SW 1271 (cell line): ENCODE measurements at regions not wholly inside any gene's neighbourhood (a gene's known extent, or its start where the extent isn't known, plus 50 kb on each side); places are given as distances from the start of the nearest gene placed in this dataset.
"Not testable (repeated sequence)": the region's sequence is repeated elsewhere in the genome, so short reads cannot be mapped to it uniquely, and the experiment has no call there.

Source experiments
- DNase-seq, 2 experiments: peaks; one replicate each; lab custom pipeline; 2025; lab: John Stamatoyannopoulos, UW

DNA sequence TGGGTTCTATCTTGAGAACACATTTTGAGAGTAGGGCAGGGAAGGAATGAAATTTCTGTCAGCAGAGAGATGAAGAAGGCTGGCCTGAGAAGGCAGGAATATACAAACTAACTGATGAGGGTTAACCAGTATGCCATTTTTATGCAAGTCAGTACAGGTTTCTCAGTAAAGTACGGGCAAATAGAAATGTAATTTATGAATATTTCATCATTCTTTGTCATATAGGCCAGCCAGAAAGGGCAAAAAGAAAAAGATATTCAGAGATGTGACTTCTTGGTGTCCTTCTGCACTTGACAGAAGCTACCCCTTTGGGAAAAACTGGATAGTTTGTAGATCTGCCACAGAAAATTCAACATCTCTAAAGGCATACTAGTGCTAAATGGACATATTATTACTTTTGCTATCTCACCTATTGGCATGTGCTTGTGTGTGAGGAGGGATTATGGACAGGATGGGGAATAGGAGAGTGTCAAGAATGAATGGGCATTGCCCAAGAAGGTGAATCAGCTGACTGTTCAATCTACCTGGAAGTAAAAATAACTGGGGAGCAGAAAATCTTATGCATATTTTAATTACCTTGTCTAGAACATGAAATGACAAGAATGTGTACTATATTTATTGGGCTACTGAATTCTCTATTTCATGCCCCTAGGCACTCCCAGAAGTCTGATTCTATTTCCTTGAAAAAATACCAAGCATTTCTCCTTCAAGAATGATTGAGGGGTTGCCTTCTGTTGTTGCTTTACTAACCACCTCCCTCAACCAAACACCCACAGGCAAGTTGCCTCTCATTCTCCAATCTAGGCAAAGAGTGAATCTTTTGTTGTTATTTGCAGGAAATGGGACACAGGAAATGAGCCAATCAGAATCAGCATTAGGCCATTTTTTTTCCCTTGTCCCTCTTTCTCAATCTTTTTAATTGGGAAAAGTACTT, 175.1 kb upstream of the SLC38A2 start:
- DNase-seq, result peak in 1 of 2 experiments; percentile 54

DNA sequence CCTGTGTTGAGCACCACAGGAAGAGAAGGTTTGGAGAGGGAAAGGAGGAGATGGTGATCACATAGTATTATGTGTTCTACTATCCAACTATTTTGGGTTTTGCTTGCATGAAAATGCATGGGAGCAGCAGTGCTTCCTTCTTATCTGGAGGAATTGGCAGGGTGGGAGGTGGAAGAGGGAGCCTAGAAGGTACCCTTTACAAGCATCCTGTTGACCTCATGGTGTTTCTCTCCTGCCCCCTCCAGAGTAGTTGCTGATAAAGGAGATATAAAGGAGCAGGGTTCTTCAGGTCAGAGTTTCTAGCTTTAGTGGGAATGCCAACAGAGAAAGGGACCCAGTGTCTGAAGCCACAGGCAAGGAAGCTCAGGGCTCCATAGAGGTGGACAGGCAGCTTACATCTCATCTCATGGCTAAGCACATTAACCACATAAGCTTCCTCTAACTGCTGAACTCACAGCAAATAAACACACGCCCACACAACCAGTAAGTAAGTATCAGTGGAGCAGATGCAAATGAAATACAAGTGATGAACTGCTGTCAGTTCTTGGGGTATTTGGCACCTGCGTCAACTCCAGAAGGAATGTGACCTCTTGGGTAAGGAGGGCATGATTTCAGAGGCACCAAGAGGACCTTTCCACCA, 174.2 kb upstream of the SLC38A2 start:
- DNase-seq, result no peak

DNA sequence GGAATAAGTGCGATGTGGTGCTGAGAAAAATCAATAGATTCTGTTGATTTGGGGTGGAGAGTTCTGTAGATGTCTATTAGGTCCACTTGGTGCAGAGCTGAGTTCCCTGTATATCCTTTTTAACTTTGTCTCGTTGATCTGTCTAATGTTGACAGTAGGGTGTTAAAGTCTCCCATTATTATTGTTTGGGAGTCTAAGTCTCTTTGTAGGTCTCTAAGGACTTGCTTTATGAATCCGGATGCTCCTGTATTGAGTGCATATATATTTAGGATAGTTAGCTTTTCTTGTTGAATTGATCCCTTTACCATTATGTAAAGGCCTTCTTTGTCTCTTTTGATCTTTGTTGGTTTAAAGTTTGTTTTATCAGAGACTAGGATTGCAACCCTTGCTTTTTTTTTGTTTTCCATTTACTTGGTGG, 170.8 kb upstream of the SLC38A2 start:
- DNase-seq, result not testable (repeated sequence)

DNA sequence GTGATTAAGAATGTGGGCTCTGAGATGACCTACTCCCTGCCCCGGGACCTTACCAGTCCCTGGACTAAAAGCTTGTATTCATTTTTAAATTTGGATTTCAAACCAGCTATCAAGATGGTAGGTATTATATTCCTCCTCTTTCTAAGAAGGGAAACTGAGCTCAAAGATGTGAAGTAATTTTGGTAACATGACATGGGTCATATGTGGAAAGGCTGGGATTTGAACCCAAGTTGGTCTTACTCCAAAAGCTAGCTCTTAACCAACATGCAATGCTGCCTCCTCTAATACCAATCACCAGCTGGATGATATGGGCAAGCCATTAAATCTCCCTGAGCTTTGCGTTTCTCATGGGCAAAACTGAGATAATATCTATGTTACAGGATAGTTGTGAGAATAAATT, 166.4 kb upstream of the SLC38A2 start:
- no peak for DNase-seq

GRCh38 chr12:46537387-46537955, 164.9 kb upstream of the SLC38A2 start:
- no peak for DNase-seq

DNA sequence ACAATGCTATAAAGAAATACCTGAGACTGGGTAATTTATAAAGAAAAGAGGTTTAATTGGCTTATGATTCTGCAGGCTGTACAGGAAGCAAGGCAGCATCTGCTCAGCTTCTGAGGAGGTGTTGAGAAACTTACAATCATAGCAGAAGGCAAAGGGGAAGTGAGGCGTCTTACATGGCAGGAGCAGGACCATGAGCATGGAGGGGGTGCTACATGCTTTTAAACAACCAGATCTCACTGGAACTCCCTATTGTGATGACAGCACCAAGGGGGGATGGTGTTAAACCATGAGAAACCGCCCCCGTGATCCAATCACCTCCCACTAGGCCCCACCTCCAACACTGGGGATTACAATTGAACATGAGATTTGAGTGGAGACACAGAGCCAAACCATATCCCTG, 163.7 kb upstream of the SLC38A2 start:
- DNase-seq, result not testable (repeated sequence)

DNA sequence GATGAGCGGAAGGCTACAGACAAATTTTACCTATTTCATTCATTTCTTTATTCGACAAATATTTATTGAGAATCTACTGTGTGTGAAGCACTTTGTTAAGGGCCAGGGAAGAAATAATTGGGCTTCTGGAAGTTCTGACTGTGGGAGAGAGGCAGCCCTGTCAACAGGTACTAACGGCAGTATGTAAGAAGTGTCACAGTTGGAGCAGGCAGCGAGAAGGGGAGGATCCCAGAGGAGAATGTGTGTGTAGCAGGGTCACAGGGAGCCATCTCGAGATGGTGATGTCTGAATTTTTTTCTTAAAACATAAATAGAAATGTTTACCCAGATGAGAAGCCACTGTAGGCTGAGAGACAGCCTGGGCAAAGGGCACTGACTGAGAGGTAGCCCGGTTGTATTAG, 163.3 kb upstream of the SLC38A2 start:
- no peak for DNase-seq

- no peak for DNase-seq
Observed at GRCh38 chr12:46535376-46535775, 162.8 kb upstream of the SLC38A2 start.

DNA sequence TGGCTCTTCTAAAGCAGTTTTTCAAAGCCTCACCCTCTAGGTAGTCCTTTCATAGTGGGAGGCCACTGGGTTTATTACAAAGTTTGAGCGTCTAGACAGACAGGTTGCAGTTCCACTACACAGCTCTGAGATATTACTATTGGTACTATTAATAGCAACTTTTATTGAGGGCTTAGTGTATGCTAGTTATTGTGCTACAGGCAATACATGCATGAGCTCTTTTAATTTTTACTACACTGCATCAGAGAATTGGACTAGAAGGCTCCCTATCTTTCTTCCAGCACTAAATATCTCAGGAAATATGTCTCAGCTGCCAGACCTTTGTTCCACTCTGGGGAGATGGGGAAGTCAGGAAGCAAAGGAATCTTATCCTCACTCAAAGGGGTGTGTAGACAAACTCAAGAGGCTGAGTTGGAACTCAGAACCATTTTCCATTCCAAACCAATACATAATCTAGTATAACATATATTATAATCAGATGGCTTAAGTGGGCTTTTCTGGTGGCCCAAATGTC, 161.8 kb upstream of the SLC38A2 start:
- no peak for DNase-seq

DNA sequence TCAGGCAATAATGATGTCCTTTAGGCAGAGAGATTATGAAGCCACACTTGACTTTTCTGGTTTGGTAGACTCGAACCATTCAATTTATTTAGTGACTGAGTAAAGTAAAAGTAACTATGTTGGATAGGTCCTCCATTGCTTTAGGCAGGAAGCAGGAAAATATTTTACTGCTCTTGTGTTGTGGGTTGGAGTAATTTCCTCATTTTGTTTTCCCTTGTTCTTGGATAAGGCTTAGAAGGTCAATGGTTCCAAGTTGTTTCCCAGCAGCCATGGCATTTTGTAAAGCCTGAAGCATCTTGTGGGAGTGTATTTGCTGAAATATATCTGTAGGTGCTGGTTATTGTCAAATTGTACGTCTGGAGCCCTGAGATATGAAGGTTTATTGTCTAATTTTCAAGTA, 161.2 kb upstream of the SLC38A2 start:
- no peak for DNase-seq

GRCh38 chr12:46531804-46532203, 159.2 kb upstream of the SLC38A2 start:
- no peak for DNase-seq

GRCh38 chr12:46531059-46531785, 158.6 kb upstream of the SLC38A2 start:
- DNase-seq, result no peak

DNA sequence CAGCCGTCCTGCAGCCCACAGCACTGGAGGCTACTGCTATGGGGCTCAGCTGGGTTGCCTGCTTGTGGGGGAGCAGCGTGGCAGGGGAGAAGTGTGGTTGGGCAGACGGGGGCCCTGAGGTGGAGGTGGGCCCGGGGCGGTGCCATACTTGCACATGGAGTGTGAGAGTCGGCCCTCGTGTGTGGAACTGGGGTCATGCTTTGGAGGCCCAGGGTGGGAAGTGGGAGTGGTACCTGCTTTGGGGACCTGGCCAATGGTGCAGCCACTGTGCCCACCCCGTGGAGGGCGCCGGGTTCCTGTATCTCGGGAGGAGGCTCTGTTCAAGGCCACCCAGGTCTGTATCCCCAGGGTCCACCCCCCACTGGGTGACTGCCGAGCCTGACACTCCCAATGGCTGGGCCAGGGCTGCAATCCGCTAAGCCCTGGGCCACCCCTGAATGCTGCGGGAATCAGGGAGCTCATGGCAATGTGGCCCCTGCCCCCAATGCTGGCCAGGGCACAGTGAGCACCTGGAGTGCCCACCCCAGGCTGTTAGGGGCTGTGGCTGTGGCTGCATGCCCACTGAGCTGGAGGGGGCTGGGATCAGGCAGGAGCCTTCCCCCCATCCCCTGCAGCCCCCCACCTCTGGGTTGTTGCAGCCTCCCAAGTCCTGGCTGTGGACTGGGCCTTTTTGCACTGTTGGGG, 157.9 kb upstream of the SLC38A2 start:
- no peak for DNase-seq

DNA sequence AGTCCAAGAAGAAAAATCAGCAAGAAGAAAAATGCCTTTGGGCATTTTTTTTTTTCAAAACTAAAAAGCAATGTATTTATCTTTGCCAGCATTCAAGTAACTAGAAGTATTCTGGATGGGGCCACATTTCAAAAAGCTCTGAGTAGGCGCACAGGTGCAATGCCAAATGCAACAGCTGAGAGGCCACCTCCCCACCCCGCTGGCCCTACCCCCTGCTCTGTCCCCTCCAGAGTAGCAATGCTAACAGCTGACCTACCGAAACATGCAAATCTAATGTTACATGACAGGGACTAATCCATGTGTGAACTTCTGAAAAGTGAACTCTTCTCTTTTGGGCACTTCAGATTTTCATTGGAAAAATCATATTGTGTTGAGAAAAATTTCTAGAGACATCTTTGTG, 153.7 kb upstream of the SLC38A2 start:
- DNase-seq, result no peak

GRCh38 chr12:46524778-46525177, 152.2 kb upstream of the SLC38A2 start:
- no peak for DNase-seq

GRCh38 chr12:46523863-46524770, 151.5 kb upstream of the SLC38A2 start:
- DNase-seq, result peak in 1 of 2 experiments; percentile 13

DNA sequence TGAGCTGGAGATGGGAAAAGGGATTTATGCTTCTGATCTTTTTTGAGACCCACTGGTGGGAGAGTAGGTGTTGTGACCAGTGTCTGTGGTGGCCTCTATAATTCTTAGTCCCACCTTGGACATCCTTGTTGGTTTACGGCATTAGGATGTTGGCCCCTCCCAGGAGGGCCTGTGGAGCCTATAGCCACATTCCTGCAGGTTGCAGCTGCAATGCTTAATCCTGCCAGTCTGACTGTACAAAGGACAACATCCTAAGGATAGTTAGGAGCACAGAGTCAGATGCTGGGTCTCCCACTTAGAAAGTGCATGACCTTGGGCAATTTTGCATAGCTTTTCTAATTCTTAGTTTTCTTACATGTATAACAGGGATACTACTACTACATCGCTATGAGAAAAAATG, 150.9 kb upstream of the SLC38A2 start:
- no peak for DNase-seq

DNA sequence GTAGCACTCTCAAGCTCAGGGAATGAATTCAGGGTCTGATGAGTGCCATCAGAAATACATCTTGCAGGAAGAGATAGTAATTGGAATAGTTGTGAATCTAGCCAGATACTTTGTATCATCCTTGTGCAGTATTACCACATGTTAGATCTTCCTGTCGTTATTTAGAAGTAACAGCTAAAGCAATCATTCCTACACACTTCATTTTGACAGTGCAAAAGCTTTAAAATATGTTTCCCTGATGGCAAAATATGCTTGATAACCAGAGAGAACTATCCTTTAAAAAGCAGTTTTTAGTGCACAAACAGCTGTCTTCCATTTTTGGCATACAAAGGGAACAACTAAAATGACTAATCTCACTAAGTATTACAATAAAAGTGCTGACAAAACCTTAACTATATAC, 149.5 kb upstream of the SLC38A2 start:
- DNase-seq, result no peak

DNA sequence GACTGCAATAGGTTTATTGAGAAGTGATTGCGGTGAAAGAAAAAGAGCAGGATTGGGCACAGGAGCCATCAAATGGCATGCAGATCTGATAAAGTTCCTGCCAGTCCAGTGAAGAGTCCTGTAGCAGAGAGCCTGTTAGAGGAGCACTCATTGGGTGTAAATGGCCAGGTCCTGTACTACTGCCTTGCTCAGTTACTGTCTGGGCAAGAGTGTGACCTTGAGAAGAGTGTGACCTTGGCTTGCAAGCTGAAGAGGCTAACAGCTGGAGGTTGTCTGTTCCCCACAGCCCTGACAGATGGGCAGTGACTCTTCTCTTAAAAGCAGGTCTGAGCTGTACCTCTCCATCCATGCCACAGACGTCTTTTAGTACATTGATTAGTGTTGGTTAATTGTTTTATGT, 148.6 kb upstream of the SLC38A2 start:
- no peak for DNase-seq

GRCh38 chr12:46519407-46519806, 146.8 kb upstream of the SLC38A2 start:
- DNase-seq, result no peak
